H9 (cell line): ENCODE measurements at regions not wholly inside any gene's neighbourhood (a gene's known extent, or its start where the extent isn't known, plus 50 kb on each side); places are given as distances from the start of the nearest gene placed in this dataset.

Experiments used
- DNase-seq: peaks from one replicate; pipeline ENCODE4 v3.0.0-alpha.2; 2017
- H2AFZ ChIP-seq: one replicate; pipeline ENCODE4 v1.6.1; 2013; ENCODE audit warnings: mild to moderate bottlenecking, low read length, control low read depth, moderate library complexity
- H2AK5ac ChIP-seq: 2 replicates; pipeline ENCODE4 v1.6.1; 2013; ENCODE audit warnings: low read length, control low read depth, mixed read lengths; ENCODE audit not compliant: insufficient read length
- H2BK120ac ChIP-seq: one replicate; pipeline ENCODE4 v1.6.1; 2013; ENCODE audit warnings: low read depth, mild to moderate bottlenecking, low read length, control low read depth, inconsistent platforms; ENCODE audit not compliant: poor library complexity, severe bottlenecking
- H2BK12ac ChIP-seq: 2 replicates; pipeline ENCODE4 v1.6.1; 2013; ENCODE audit warnings: low read length, control low read depth, mixed read lengths, low read depth; ENCODE audit not compliant: insufficient read length
- H2BK15ac ChIP-seq: 2 replicates; pipeline ENCODE4 v1.6.1; 2013; ENCODE audit warnings: low read depth, low read length, control low read depth
- H2BK20ac ChIP-seq: one replicate; pipeline ENCODE4 v1.6.1; 2013; ENCODE audit warnings: low read depth, mild to moderate bottlenecking, low read length, control low read depth, inconsistent platforms; ENCODE audit not compliant: poor library complexity, severe bottlenecking
- H2BK5ac ChIP-seq: 2 replicates; pipeline ENCODE4 v1.6.1; 2013; ENCODE audit warnings: low read length, control low read depth, mixed read lengths; ENCODE audit not compliant: insufficient read length
- H3K14ac ChIP-seq: 2 replicates; pipeline ENCODE4 v1.6.1; 2013; ENCODE audit warnings: low read length, control low read depth; ENCODE audit not compliant: insufficient read depth
- H3K18ac ChIP-seq: 2 replicates; pipeline ENCODE4 v1.6.1; 2013; ENCODE audit warnings: low read depth, mild to moderate bottlenecking, mixed read lengths, low read length, control low read depth; ENCODE audit not compliant: insufficient read length
- H3K23ac ChIP-seq: 2 replicates; pipeline ENCODE4 v1.6.1; 2013; ENCODE audit warnings: low read length, control low read depth, mixed read lengths, low read depth; ENCODE audit not compliant: insufficient read length
- H3K23me2 ChIP-seq: 2 replicates; pipeline ENCODE4 v1.6.1; 2013; ENCODE audit warnings: low read depth, mild to moderate bottlenecking, mixed read lengths, low read length, control low read depth; ENCODE audit not compliant: insufficient read length, poor library complexity, severe bottlenecking
- H3K27ac ChIP-seq: 2 replicates; pipeline ENCODE4 v1.5.1; 2013; ENCODE audit warnings: low read length, control low read depth, mixed read lengths, low read depth; ENCODE audit not compliant: insufficient read length
- H3K27me3 ChIP-seq: 2 replicates; pipeline ENCODE4 v1.6.1; 2013; ENCODE audit warnings: low read length, control low read depth, inconsistent platforms; ENCODE audit not compliant: insufficient read depth
- H3K4ac ChIP-seq: 2 replicates; pipeline ENCODE4 v1.6.1; 2013; ENCODE audit warnings: low read depth, mild to moderate bottlenecking, control low read depth, inconsistent platforms, low read length, moderate library complexity
- H3K4me1 ChIP-seq: 2 replicates; pipeline ENCODE4 v1.6.1; 2013; ENCODE audit warnings: low read length, control low read depth, inconsistent platforms; ENCODE audit not compliant: insufficient read depth
- H3K4me2 ChIP-seq: 2 replicates; pipeline ENCODE4 v1.6.1; 2013; ENCODE audit warnings: low read length, control low read depth, mixed read lengths; ENCODE audit not compliant: insufficient read length, insufficient read depth
- H3K56ac ChIP-seq: 2 replicates; pipeline ENCODE4 v1.6.1; 2013; ENCODE audit warnings: low read depth, mild to moderate bottlenecking, mixed read lengths, low read length, control low read depth; ENCODE audit not compliant: insufficient read length
- H3K79me1 ChIP-seq: 2 replicates; pipeline ENCODE4 v1.6.1; 2013; ENCODE audit warnings: low read depth, mild to moderate bottlenecking, moderate library complexity, low read length, control low read depth, inconsistent platforms; ENCODE audit not compliant: insufficient read depth, poor library complexity, severe bottlenecking
- H3K79me2 ChIP-seq: 2 replicates; pipeline ENCODE4 v1.6.1; 2013; ENCODE audit warnings: low read length, control low read depth, inconsistent platforms; ENCODE audit not compliant: insufficient read depth
- H3K9ac ChIP-seq: 2 replicates; pipeline ENCODE4 v1.6.1; 2013; ENCODE audit warnings: low read length, control low read depth, mixed read lengths; ENCODE audit not compliant: insufficient read length; ENCODE audit errors: extremely low read depth
- H3K9me3 ChIP-seq: one replicate; pipeline ENCODE4 v1.6.1; 2013; ENCODE audit warnings: low read depth, low read length, inconsistent platforms; ENCODE audit not compliant: control insufficient read depth
- H3T11ph ChIP-seq: one replicate; pipeline ENCODE4 v1.6.1; 2013; ENCODE audit warnings: mild to moderate bottlenecking, low read length, control low read depth, inconsistent platforms
- H4K20me1 ChIP-seq: one replicate; pipeline ENCODE4 v1.6.1; 2013; ENCODE audit not compliant: control insufficient read depth, insufficient read length, insufficient read depth
- H4K5ac ChIP-seq: 2 replicates; pipeline ENCODE4 v1.6.1; 2013; ENCODE audit warnings: low read depth, mild to moderate bottlenecking, mixed read lengths, low read length, control low read depth; ENCODE audit not compliant: insufficient read length
- H4K8ac ChIP-seq: replicated peaks from 2 replicates; pipeline ENCODE4 v1.6.1; 2013; ENCODE audit warnings: low read length, control low read depth, mixed read lengths, low read depth; ENCODE audit not compliant: insufficient read length
- H4K91ac ChIP-seq: 2 replicates; pipeline ENCODE4 v1.6.1; 2013; ENCODE audit warnings: low read depth, mild to moderate bottlenecking, moderate library complexity, mixed read lengths, low read length, control low read depth; ENCODE audit not compliant: insufficient read length
- H3K27ac Mint-ChIP-seq, 3 experiments: 2 replicates in 2 of 3; 3 replicates in 1 of 3; pipeline ENCODE4 v1.8.0; 2020 to 2021; ENCODE audit warnings: mixed read lengths in 3 of 3, mild to moderate bottlenecking in 1 of 3, moderate library complexity in 1 of 3
- H3K27me3 Mint-ChIP-seq: 2 replicates; pipeline ENCODE4 v1.8.0; 2021; ENCODE audit warnings: low read depth, mild to moderate bottlenecking, moderate library complexity, mixed read lengths
- H3K36me3 Mint-ChIP-seq, 3 experiments: 2 replicates in 2 of 3; 3 replicates in 1 of 3; pipeline ENCODE4 v1.8.0; 2020 to 2021; ENCODE audit warnings: low read depth in 3 of 3, mixed read lengths in 3 of 3; ENCODE audit not compliant: insufficient read depth in 1 of 3
- H3K4me1 Mint-ChIP-seq, 2 experiments: 2 replicates each; pipeline ENCODE4 v1.8.0; 2020; ENCODE audit warnings: mixed read lengths in 2 of 2
- H3K4me3 Mint-ChIP-seq, 2 experiments: 2 replicates in 1 of 2; 3 replicates in 1 of 2; pipeline ENCODE4 v1.8.0; 2020 to 2021; ENCODE audit warnings: mild to moderate bottlenecking in 2 of 2, mixed read lengths in 2 of 2, moderate library complexity in 1 of 2
- H3K9me3 Mint-ChIP-seq, 2 experiments: 2 replicates in 1 of 2; 3 replicates in 1 of 2; pipeline ENCODE4 v1.8.0; 2020; ENCODE audit warnings: mild to moderate bottlenecking in 2 of 2, mixed read lengths in 2 of 2, moderate library complexity in 1 of 2
- CTCF ChIP-seq: fragments of 200-600 bp; sonication (generic); conservative IDR thresholded peaks from 3 replicates; pipeline ENCODE4 v1.8.0; 2021; ENCODE audit warnings: antibody characterized with exemption, mild to moderate bottlenecking
- WGBS: extraction: QIAGEN DNeasy Blood & Tissue Kit; methylation state at CpG from one replicate; pipeline ENCODE4 v1.1.7; 2013; ENCODE audit warnings: missing lambda C conversion rate, low lambda C conversion rate, mixed read lengths; ENCODE audit not compliant: insufficient read length; ENCODE audit errors: extremely low coverage; 5-methylcytosine and 5-hydroxymethylcytosine counted together

GRCh38 chr18:78687736-78688135 is 291.9 kb upstream of the SALL3 start:
- Histone ChIP-seq H3K4me2 (no peak overlapping the region), H3K14ac (no peak overlapping the region), H2AFZ (no peak overlapping the region), H2BK15ac (no peak overlapping the region), H3K23ac (no peak overlapping the region), H2BK5ac (no peak overlapping the region), H3K4ac (no peak overlapping the region), H4K8ac (no peak overlapping the region), H2AK5ac (no peak overlapping the region), H3K9ac (no peak overlapping the region), H3K79me2 (no peaks in the 10 kb centered on the region), H3K27me3 (no peaks in the 10 kb centered on the region), H3T11ph (no peak overlapping the region), H3K27ac (no peak overlapping the region), H3K56ac (no peak overlapping the region), H3K18ac (no peak overlapping the region), H2BK120ac (no peak overlapping the region), H4K20me1 (no peaks in the 10 kb centered on the region), H2BK12ac (no peak overlapping the region), H3K4me1 (no peaks in the 10 kb centered on the region), H3K23me2 (no peaks in the 10 kb centered on the region), H3K79me1 (no peaks in the 10 kb centered on the region), H4K5ac (no peak overlapping the region), H4K91ac (no peak overlapping the region), H2BK20ac (no peak overlapping the region), H3K9me3 (no peaks in the 10 kb centered on the region)
- Mint-ChIP-seq H3K9me3 (no peaks in the 10 kb centered on the region; a peak in 1 of 5 replicates), H3K27me3 (peaks cover 4% of the 10 kb centered on the region), H3K4me1 (peaks cover 1 to 2% of the 10 kb centered on the region in 2 experiments; a peak in 2 of 4 replicates), H3K4me3 (no peak overlapping the region), H3K27ac (no peak overlapping the region), H3K36me3 (no peaks in the 10 kb centered on the region)
- WGBS = no CpG with 5 or more reads among the region's 7 CpGs
- no peak for DNase-seq
- no peak for TF ChIP-seq CTCF
